ENCODE measurements at regions not wholly inside any gene's neighbourhood (a gene's known extent, or its start where the extent isn't known, plus 50 kb on each side); places are given as distances from the start of the nearest gene placed in this dataset.
A peak's percentile ranks its signal among the peaks of the same experiment; 100 is the strongest.

DNA sequence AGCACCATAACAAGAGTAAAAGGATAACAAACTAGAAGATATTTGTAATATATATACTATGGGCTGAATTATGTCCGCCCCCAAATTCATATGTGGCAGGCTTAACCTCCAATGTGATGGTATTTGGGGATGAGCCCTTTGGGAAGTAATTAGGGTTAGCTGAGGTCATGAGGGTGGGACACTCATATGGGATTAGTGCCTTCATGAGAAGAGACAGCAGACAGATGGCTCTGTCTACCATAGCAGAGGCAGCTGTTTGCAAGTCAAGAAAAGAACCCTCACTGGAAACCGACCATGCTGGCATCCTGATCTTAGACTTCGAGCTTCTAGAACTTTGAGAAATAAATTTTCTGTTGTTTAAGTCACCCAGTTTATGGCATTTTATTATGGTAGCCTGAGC lies 303.6 kb downstream of the LMO4 start:
- Histone ChIP-seq H3K27ac (no peak overlapping the region), H3K4me1 (replicated peaks in 1 of 2) (no peaks in the 10 kb centered on the region), H3K4me3 (no peak overlapping the region)
- in situ Hi-C loops (cut with MboI; ENCODE audit: low pct_unique_long_range_greater_than_20kb in 2 of 9, low sequenced_read_pairs in 9 of 9, unreplicated experiment in 9 of 9) = no loop called here
- 50 to 96% (median 88%) methylated on average over 1 to 3 of the region's 3 CpGs for WGBS, 10 experiments
- ATAC-seq (replicated peaks in 6 of 8) = no peak

DNA sequence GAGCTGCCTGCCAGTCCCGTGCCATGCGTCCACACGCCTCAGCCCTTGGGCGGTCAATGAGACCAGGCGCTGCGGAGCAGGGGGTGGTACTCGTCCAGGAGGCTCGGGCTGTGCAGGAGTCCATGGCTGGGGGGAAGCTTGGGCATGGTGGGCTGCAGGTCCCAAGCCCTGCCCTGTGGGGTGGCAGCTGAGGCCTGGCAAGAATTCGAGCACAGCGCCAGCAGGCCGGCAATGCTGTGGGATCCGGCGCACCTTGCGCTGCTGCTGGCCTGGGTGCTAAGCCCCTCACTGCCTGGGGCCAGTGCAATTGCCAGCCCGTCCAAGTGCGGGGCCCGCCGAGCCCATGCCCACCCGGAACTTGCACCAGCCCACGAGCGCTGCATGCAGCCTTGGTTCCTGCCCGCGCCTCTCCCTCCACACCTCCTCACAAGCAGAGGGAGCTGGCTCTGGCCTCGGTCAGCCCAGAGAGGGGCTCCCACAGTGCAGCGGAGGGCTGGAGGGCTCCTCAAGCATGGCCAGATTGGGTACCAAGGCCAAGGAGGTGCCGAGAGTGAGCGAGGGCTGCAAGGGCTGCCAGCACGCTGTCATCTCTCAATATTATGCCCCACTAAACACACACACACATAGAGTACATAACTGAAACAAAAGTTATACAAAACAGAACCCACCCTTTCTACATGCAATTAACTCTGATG lies 307.7 kb downstream of the LMO4 start:
- in situ Hi-C loops (cut with MboI; ENCODE audit: low pct_unique_long_range_greater_than_20kb in 2 of 9, low sequenced_read_pairs in 9 of 9, unreplicated experiment in 9 of 9) = no loop called here
- Histone ChIP-seq H3K4me1 (replicated peaks in 1 of 2) (no peaks in the 10 kb centered on the region), H3K27ac (no peak overlapping the region), H3K4me3 (no peak overlapping the region)
- ATAC-seq (replicated peaks in 6 of 8) = no peak
- 80 to 97% (median 90%) methylated on average over 2 to 25 of the region's 28 CpGs; no CpG with 5 or more reads in 5 of the 10 experiments for WGBS, 10 experiments

DNA sequence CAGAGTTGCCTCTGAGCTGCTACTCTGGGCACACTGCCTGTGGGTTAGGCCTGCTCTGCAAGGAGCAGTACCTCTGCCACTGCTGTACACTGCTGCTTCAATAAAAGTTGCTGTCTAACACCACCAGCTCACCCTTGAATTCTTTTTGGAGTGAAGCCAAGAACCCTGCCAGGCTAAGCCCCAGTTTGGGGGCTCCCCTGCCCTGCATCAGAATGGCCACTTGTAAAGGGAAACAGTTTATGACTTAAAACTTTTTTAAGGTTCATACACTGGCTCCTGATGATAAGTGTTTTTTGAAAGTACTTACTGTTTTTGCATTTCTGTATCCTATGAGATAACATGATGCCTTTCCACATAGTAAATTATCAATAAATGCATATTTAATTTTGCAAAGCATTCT lies 310.0 kb downstream of the LMO4 start:
- ATAC-seq (replicated peaks in 6 of 8) = no peak
- in situ Hi-C loops (cut with MboI; ENCODE audit: low pct_unique_long_range_greater_than_20kb in 2 of 9, low sequenced_read_pairs in 9 of 9, unreplicated experiment in 9 of 9) = no loop called here
- no peak overlapping the region for H3K27ac ChIP-seq

DNA sequence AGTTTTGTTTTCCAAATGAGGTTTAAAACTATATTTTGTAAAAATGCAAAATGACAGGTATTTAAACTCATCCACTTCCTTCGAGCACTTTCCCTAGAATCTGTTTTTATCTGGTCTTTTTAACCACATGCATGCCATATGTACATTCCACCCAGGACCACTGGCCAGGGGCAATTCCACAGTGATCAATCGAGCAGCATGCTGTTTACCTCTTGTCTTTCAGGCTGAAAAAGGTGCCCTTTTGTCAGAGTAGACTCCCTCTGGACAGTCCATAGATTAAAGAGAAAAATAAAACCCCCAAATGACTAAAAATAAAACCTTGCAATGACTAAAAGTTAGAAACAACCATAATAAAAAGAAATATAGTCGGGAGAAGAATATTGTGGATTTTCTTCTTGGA lies 313.3 kb downstream of the LMO4 start:
- WGBS, 10 experiments = 58 to 86% (median 70%) methylated on average over 2 to 3 of the region's 3 CpGs; no CpG with 5 or more reads in 2 of the 10 experiments
- Histone ChIP-seq H3K27ac (no peak overlapping the region), H3K4me3 (no peak overlapping the region), H3K4me1 (replicated peaks in 1 of 2) (peaks cover 22% of the 10 kb centered on the region in 2 donors)
- in situ Hi-C loops (cut with MboI; ENCODE audit: low pct_unique_long_range_greater_than_20kb in 2 of 9, low sequenced_read_pairs in 9 of 9, unreplicated experiment in 9 of 9) = no loop called here
- ATAC-seq (replicated peaks in 6 of 8) = no peak

More for the DNA sequence above, 310.0 kb downstream of the LMO4 start:
- H3K4me3 ChIP-seq = no peak overlapping the region
- peaks cover 5 to 8% of the 10 kb centered on the region in 2 donors for H3K4me1 ChIP-seq (replicated peaks in 1 of 2)

DNA sequence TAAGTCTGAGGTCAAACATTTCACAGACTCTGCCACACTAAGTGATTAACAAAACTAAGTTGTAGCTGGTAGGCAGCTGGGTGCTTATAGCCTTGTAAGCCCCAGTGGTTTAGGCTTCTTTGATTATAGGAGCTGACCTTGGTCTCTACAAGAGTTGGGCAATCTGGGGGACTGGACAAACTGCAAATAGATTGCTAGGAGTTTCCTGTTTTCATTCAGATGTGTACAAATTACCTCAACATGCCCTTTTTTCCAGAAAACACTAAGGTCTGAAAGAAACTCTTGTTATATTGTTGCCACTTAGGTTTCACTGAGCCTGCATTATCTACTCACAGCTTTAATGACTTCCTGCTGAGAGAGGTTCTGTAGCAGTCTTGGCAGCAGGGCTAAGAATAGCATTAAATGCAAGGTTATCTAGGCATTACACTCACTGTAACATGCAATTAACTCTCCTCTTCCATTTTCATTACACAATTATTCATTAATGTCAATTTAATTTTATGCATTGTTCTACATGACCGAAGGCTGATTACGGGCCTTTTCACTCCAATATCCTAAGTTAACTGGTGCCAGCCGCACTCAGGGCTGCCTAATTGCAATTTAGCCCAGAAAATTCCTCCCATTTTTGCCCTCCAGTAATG lies 314.0 kb downstream of the LMO4 start:
- no peak overlapping the region for H3K4me3 ChIP-seq
- 9 to 100% (median 51%) methylated on average over 1 to 3 of the region's 3 CpGs; no CpG with 5 or more reads in 2 of the 10 experiments for WGBS, 10 experiments

DNA sequence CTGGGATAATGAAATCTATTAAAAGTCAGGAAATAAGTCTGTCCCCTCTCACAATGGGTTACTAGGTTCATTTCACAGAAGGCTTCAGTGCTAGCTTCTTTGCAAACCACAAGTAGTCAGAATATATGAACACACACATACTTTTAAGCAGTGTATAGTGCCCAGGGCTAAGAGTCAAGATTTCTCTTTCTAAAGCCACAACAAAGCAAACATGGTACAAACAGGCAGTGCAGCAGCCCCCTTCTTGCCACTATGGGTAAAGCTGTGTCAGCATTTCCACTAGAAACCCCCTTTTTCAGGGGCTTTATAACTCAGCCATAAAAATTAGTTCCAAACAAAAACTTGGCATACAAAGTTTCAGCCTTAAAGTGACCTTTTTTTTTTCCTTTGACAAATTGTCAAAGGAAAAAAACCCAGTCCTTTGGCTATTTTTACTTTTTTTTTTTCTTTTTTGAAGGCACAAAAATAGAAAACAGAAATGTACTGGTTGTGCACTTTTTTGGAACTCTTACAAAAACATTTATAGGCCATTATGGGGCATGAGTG lies 315.4 kb downstream of the LMO4 start:
- no peak overlapping the region for H3K27ac ChIP-seq
- ATAC-seq (replicated peaks in 6 of 8) = peak in 1 of 8 experiments; percentile 63
- in situ Hi-C loops (cut with MboI; ENCODE audit: low pct_unique_long_range_greater_than_20kb in 2 of 9, low sequenced_read_pairs in 9 of 9, unreplicated experiment in 9 of 9) = no loop called here
- H3K4me1 ChIP-seq (replicated peaks in 1 of 2) = peaks cover 22% of the 10 kb centered on the region in 2 donors
- H3K4me3 ChIP-seq = no peak overlapping the region

More for the DNA sequence above, 314.0 kb downstream of the LMO4 start:
- in situ Hi-C loops (cut with MboI; ENCODE audit: low pct_unique_long_range_greater_than_20kb in 2 of 9, low sequenced_read_pairs in 9 of 9, unreplicated experiment in 9 of 9) = no loop called here
- Histone ChIP-seq H3K4me1 (replicated peaks in 1 of 2) (peaks cover 22% of the 10 kb centered on the region in 2 donors), H3K27ac (no peak overlapping the region)
- peak in 6 of 8 experiments; percentile 34 to 83 (median 63) for ATAC-seq (replicated peaks in 6 of 8)

- in situ Hi-C loops (cut with MboI; ENCODE audit: low pct_unique_long_range_greater_than_20kb in 2 of 9, low sequenced_read_pairs in 9 of 9, unreplicated experiment in 9 of 9) = no loop called here
- WGBS, 10 experiments = 6 to 100% (median 42%) methylated on average over 1 to 7 of the region's 7 CpGs
- H3K27ac ChIP-seq = no peak overlapping the region
- peaks cover 22% of the 10 kb centered on the region in 2 donors for H3K4me1 ChIP-seq (replicated peaks in 1 of 2)
- H3K4me3 ChIP-seq = no peak overlapping the region
- peak in 6 of 8 experiments; percentile 56 to 93 (median 84) for ATAC-seq (replicated peaks in 6 of 8)
These were observed 316.0 kb downstream of the LMO4 start for GRCh38 chr1:87644579-87645190.

- Histone ChIP-seq H3K4me3 (no peak overlapping the region), H3K4me1 (replicated peaks in 1 of 2) (peaks cover 18 to 19% of the 10 kb centered on the region in 2 donors), H3K27ac (no peak overlapping the region)
- no peak for ATAC-seq (replicated peaks in 6 of 8)
- in situ Hi-C loops (cut with MboI; ENCODE audit: low pct_unique_long_range_greater_than_20kb in 2 of 9, low sequenced_read_pairs in 9 of 9, unreplicated experiment in 9 of 9) = no loop called here
- WGBS, 10 experiments = 83 to 100% (median 93%) methylated on average over 1 to 6 of the region's 6 CpGs
These were observed 318.9 kb downstream of the LMO4 start for GRCh38 chr1:87647430-87648177.

DNA sequence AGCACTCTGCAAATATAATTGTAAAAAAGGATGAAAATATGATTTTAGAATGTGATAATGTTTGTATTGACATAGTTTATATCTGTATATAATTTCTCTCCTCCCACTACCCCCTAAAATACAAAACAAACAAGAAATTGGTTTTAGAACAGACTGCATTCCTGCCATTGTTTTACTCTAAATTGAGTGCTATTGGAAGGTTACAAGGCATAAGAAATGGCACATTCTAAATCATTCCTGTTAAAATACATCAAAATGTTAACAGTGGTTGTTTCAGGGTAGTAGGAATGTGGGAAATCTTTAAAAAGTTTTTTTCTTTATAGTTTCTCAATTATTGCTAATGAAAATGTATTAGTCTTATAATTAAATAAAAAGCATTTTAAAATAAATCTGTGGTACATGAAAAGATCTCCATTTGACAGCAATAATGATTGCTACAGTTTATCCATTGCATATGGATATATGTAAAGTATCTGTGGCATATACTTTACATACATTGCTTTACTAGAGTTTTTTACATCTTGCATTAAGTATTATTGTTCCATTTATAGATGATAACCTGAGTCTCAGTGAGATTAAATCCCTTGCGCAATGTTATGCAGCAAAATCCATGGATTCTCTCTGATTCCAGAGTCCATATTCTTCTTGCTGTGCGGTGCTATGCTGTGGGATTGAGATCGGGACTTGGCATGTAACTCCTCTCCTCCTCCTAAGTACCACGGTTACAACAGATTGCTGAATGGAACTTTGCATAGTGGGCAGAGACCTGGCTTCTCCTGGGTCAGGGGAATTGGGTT lies 319.8 kb downstream of the LMO4 start:
- H3K4me1 ChIP-seq (replicated peaks in 1 of 2) = peaks cover 14 to 17% of the 10 kb centered on the region in 2 donors
- in situ Hi-C loops (cut with MboI; ENCODE audit: low pct_unique_long_range_greater_than_20kb in 2 of 9, low sequenced_read_pairs in 9 of 9, unreplicated experiment in 9 of 9) = no loop called here
- H3K27ac ChIP-seq = no peak overlapping the region
- H3K4me3 ChIP-seq = no peak overlapping the region
- 8 to 100% (median 90%) methylated on average over 1 to 4 of the region's 4 CpGs; no CpG with 5 or more reads in 2 of the 10 experiments for WGBS, 10 experiments
- ATAC-seq (replicated peaks in 6 of 8) = peak in 1 of 8 experiments; percentile 23

DNA sequence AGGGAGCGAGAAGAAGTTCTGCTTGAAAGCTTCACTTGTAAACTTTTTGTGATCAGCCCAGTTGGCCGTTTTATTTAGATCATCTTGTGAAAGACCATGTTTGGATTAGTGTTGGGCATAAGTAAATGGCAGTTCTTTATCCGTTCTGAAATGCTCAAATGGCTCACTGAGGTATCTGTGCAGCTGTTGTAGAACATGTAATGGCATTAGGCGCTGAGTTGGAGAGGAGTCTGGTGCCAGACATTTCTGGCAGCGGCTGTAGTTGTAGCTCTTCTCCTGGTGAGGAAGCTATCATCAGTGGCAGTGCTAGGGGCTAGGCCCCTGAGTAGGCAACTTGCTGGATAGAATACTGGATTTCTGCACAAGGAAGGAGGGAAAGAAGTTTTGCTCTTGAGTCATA lies 321.6 kb downstream of the LMO4 start:
- in situ Hi-C loops (cut with MboI; ENCODE audit: low pct_unique_long_range_greater_than_20kb in 2 of 9, low sequenced_read_pairs in 9 of 9, unreplicated experiment in 9 of 9) = no loop called here
- H3K4me1 ChIP-seq (replicated peaks in 1 of 2) = peaks cover 0 to 3% of the 10 kb centered on the region in 2 donors
- 56 to 100% (median 90%) methylated on average over 1 to 5 of the region's 5 CpGs; no CpG with 5 or more reads in 1 of the 10 experiments for WGBS, 10 experiments

DNA sequence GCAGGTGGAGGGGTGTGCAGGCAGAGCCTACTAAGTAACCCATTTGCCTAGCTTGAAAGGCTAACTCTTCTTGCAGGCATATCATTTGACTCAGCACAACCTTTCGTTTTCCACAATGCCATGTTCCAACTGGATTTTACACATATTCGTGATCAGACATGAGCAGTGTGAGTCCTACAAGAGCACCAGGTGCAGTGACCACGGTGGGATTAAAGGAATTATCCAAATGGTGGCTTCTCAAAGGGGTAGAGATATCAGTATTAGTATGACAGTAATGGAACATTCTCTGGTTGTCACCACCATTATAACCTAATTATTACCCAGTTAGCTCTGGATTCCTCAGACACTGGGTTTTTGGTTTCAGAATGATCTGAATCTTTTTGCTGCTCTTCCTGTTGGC lies 323.5 kb downstream of the LMO4 start:
- WGBS, 10 experiments = 20 to 100% (median 83%) methylated on average over 1 to 3 of the region's 3 CpGs; no CpG with 5 or more reads in 1 of the 10 experiments
- Histone ChIP-seq H3K27ac (no peak overlapping the region), H3K4me1 (replicated peaks in 1 of 2) (no peaks in the 10 kb centered on the region), H3K4me3 (no peak overlapping the region)
- ATAC-seq (replicated peaks in 6 of 8) = no peak
- in situ Hi-C loops (cut with MboI; ENCODE audit: low pct_unique_long_range_greater_than_20kb in 2 of 9, low sequenced_read_pairs in 9 of 9, unreplicated experiment in 9 of 9) = no loop called here

More for the DNA sequence above, 321.6 kb downstream of the LMO4 start:
- no peak overlapping the region for H3K4me3 ChIP-seq
- no peak for ATAC-seq (replicated peaks in 6 of 8)
- H3K27ac ChIP-seq = no peak overlapping the region

DNA sequence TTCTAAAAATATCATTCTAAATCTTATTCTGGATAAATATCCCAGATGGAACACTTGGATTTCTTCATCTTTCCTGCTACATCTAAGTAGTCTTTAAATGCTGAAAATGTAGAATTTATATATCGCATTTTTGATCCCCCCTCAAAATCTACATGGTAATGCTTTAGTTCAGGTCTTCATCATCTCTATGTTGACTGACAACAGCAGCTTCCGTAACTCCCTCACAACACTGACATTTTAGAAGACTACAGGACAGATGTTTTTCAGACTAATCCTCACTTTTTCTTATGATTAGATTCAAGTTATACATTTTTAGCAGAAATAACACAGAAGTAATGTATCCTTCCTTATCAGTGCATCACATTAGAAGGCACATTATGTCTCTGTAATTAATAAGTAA lies 336.5 kb downstream of the LMO4 start:
- 46 to 100% (median 97%) methylated on average over 2 of the region's 2 CpGs for WGBS, 10 experiments
- H3K4me1 ChIP-seq (replicated peaks in 1 of 2) = no peaks in the 10 kb centered on the region
- in situ Hi-C loops (cut with MboI; ENCODE audit: low pct_unique_long_range_greater_than_20kb in 2 of 9, low sequenced_read_pairs in 9 of 9, unreplicated experiment in 9 of 9) = no loop called here
- no peak overlapping the region for H3K4me3 ChIP-seq
- no peak overlapping the region for H3K27ac ChIP-seq
- no peak for ATAC-seq (replicated peaks in 6 of 8)
